Ovary (tissue), 7 donors: ENCODE measurements at regions not wholly inside any gene's neighbourhood (a gene's known extent, or its start where the extent isn't known, plus 50 kb on each side); places are given as distances from the start of the nearest gene placed in this dataset.

Source experiments
- DNase-seq, 5 donors: peaks; one replicate each; pipeline ENCODE4 v3.0.0-alpha.2; 2019 to 2020
- H3K27ac ChIP-seq, 2 donors: fragments of 200-600 bp; one replicate each; pipeline versions ENCODE4 v1.5.1 to v1.8.0; 2019 to 2022
- H3K27me3 ChIP-seq: fragments of 200-600 bp; one replicate; pipeline ENCODE4 v1.8.0; 2022
- H3K36me3 ChIP-seq: fragments of 200-600 bp; sonication (generic); one replicate; pipeline ENCODE4 v1.5.1; 2019
- H3K4me1 ChIP-seq: one replicate; pipeline ENCODE4 v1.8.1; 2013; ENCODE audit warnings: mild to moderate bottlenecking, moderate library complexity; ENCODE audit not compliant: insufficient read depth
- H3K4me3 ChIP-seq: fragments of 200-600 bp; sonication (generic); one replicate; pipeline ENCODE4 v1.5.1; 2017
- H3K9me3 ChIP-seq, 2 donors: fragments of 200-600 bp in 1 of 2; sonication (generic) in 1 of 2; one replicate each; pipeline versions ENCODE4 v1.5.1 to v1.8.1; 2013 to 2019; ENCODE audit warnings: mild to moderate bottlenecking in 1 of 2, moderate library complexity in 1 of 2
- EP300 ChIP-seq: sonication (generic); formaldehyde crosslinking; IDR thresholded peaks from one replicate; pipeline ENCODE4 v1.6.1; 2017; ENCODE audit warnings: antibody characterized with exemption
- POLR2A ChIP-seq: fragments of 450-650 bp; IDR thresholded peaks from one replicate; pipeline ENCODE4 v1.6.1; 2017; ENCODE audit warnings: antibody characterized with exemption, mild to moderate bottlenecking, moderate library complexity
- WGBS, 3 donors: extraction: QIAGEN DNeasy Blood & Tissue Kit in 1 of 3; methylation state at CpG; one replicate each; pipeline versions ENCODE4 v1.1.5 to v1.1.7; 2013 to 2017; 5-methylcytosine and 5-hydroxymethylcytosine counted together
- intact Hi-C, 4 donors: fragments of 100-400 bp; cut with DNase I; formaldehyde crosslinking; loops; one replicate each; pipeline versions ENCODE4 v1.11.0 to v1.15.1; 2022 to 2023
- TF ChIP-seq, protein P1 (sequence below), 3 donors: fragments of 450-650 bp in 2 of 3; fragments of 200-600 bp in 1 of 3; IDR thresholded peaks; one replicate each; pipeline versions ENCODE4 v1.5.1 to v1.8.0; 2016 to 2022; ENCODE audit warnings: antibody characterized with exemption in 3 of 3, mild to moderate bottlenecking in 1 of 3
- donor health status: DM: no; HTN: no; CAD: no; lungs with moderate emphysema.
- donor health status: DM: no; HTN: no; CAD: no.
- donor health status: Bipolar disorder and iron deficiency.
- donor health status: DM: no; HTN: no; CAD: no.
- donor health status: DM: yes; HTN: yes; CAD: no.

DNA sequence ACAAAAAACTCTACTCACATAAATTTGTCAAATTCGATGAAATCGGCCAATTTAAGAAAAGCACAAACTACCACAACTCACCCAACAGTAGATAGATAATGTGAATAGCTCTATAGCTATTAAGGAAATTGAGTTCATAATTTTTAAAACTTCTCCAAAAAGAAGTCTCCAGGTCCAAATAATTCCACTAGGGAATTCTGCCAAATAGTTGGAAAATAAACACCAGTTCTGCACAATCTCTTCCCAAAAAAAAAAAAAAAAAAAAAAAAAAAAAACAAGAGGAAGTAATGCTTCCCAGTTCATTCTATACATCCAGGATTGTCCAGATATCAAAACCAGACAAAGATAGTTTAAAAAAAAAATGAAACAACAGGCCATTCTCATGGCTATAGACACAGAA, 164.2 kb downstream of the POLR2M start:
- no peak for DNase-seq
- 60 to 67% (median 63%) methylated on average over 2 of the region's 2 CpGs for WGBS, 3 donors
- TF ChIP-seq POLR2A (no peak), EP300 (no peak)
- TF ChIP-seq, protein P1, sequence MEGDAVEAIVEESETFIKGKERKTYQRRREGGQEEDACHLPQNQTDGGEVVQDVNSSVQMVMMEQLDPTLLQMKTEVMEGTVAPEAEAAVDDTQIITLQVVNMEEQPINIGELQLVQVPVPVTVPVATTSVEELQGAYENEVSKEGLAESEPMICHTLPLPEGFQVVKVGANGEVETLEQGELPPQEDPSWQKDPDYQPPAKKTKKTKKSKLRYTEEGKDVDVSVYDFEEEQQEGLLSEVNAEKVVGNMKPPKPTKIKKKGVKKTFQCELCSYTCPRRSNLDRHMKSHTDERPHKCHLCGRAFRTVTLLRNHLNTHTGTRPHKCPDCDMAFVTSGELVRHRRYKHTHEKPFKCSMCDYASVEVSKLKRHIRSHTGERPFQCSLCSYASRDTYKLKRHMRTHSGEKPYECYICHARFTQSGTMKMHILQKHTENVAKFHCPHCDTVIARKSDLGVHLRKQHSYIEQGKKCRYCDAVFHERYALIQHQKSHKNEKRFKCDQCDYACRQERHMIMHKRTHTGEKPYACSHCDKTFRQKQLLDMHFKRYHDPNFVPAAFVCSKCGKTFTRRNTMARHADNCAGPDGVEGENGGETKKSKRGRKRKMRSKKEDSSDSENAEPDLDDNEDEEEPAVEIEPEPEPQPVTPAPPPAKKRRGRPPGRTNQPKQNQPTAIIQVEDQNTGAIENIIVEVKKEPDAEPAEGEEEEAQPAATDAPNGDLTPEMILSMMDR (IDR thresholded peaks at IDR 0.05), result no peak
- Histone ChIP-seq H3K27ac (no peak overlapping the region), H3K4me3 (no peak overlapping the region), H3K9me3 (no peaks in the 10 kb centered on the region), H3K27me3 (no peaks in the 10 kb centered on the region), H3K36me3 (no peaks in the 10 kb centered on the region), H3K4me1 (no peaks in the 10 kb centered on the region)
- intact Hi-C loops, result no loop called here

DNA sequence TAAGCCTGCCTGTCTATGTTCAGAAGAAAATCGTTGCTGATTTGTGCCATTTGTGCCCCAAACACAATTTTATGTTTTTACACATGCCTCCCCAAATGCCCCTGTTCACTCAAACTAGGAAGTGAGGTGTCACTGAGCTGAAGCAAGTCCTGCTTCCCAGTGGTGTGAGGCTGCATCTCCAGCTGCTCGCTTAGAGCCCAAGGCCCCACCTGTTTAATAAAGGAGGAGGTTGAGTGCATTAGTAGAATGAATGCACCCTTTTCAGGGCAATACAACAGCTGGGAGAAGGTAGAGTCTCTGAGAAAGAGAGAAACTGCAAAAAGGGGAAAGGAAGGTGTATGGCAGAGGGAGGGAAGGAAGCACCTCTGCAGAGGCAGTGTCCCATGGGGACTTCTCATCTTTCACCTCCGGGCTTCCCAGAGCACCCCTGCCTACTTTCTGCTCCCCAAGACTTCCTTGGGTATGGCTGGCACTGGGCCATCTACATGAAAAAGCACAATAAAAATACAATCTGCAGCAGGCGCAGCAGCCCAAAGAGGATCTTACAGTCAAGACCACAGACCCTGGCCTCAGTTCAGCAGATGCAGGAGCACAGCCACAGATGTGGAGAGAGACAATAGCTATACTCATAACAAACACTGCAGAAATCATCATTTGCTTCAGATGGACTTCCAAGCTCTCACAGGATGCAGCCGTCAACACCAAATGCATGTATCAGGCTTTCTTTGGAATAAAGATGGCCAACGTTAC, 165.9 kb downstream of the POLR2M start:
- Histone ChIP-seq H3K27me3 (no peaks in the 10 kb centered on the region), H3K27ac (no peak overlapping the region), H3K4me1 (no peaks in the 10 kb centered on the region), H3K36me3 (no peaks in the 10 kb centered on the region), H3K9me3 (no peaks in the 10 kb centered on the region), H3K4me3 (no peak overlapping the region)
- intact Hi-C loops, result no loop called here
- no peak for TF ChIP-seq EP300
- TF ChIP-seq, protein P1 (IDR thresholded peaks at IDR 0.05), result no peak
- no peak for TF ChIP-seq POLR2A
- 68 to 76% (median 68%) methylated on average over 6 of the region's 6 CpGs for WGBS, 3 donors
- DNase-seq, result no peak

- no peak for DNase-seq
- H3K9me3 ChIP-seq, result no peaks in the 10 kb centered on the region
- H3K4me1 ChIP-seq, result no peaks in the 10 kb centered on the region
- no peaks in the 10 kb centered on the region for H3K27me3 ChIP-seq
- TF ChIP-seq, protein P1 (IDR thresholded peaks at IDR 0.05), result no peak
- H3K27ac ChIP-seq, result no peak overlapping the region
- WGBS, 3 donors, result 76 to 86% (median 82%) methylated on average over 2 of the region's 2 CpGs
- no peak overlapping the region for H3K4me3 ChIP-seq
- intact Hi-C loops, result no loop called here
- H3K36me3 ChIP-seq, result no peaks in the 10 kb centered on the region
Measured at GRCh38 chr15:57873564-57874209, 167.2 kb downstream of the POLR2M start.

- H3K4me3 ChIP-seq, result no peak overlapping the region
- no peaks in the 10 kb centered on the region for H3K4me1 ChIP-seq
- no peak overlapping the region for H3K27ac ChIP-seq
- no peaks in the 10 kb centered on the region for H3K27me3 ChIP-seq
- no peak for DNase-seq
- intact Hi-C loops, result no loop called here
- TF ChIP-seq, protein P1 (IDR thresholded peaks at IDR 0.05), result no peak
- TF ChIP-seq EP300 (no peak), POLR2A (no peak)
- H3K36me3 ChIP-seq, result no peaks in the 10 kb centered on the region
- no peaks in the 10 kb centered on the region for H3K9me3 ChIP-seq
Measured at GRCh38 chr15:57875347-57875746, 168.8 kb downstream of the POLR2M start.
